Trophoblast cell (in vitro differentiated cells and primary cell): ENCODE measurements at regions not wholly inside any gene's neighbourhood (a gene's known extent, or its start where the extent isn't known, plus 50 kb on each side); places are given as distances from the start of the nearest gene placed in this dataset.

Experiments
- DNase-seq, 2 donors: peaks; one replicate each; pipeline ENCODE4 v3.0.0-alpha.2; 2016
- H2AFZ ChIP-seq: 2 replicates; pipeline ENCODE4 v1.6.1; 2013; ENCODE audit warnings: low read length, moderate library complexity, mild to moderate bottlenecking; ENCODE audit not compliant: insufficient read depth, poor library complexity
- H2AK5ac ChIP-seq: 2 replicates; pipeline ENCODE4 v1.6.1; 2013; ENCODE audit warnings: mild to moderate bottlenecking, low read length
- H2BK120ac ChIP-seq: 2 replicates; pipeline ENCODE4 v1.6.1; 2013; ENCODE audit warnings: low read length, mild to moderate bottlenecking, moderate library complexity; ENCODE audit not compliant: insufficient read depth, poor library complexity
- H2BK12ac ChIP-seq: 2 replicates; pipeline ENCODE4 v1.6.1; 2013; ENCODE audit warnings: mild to moderate bottlenecking, low read length, moderate library complexity
- H2BK5ac ChIP-seq: 2 replicates; pipeline ENCODE4 v1.6.1; 2013; ENCODE audit warnings: low read length, low read depth, moderate library complexity, mild to moderate bottlenecking; ENCODE audit not compliant: poor library complexity
- H3K14ac ChIP-seq: 2 replicates; pipeline ENCODE4 v1.6.1; 2013; ENCODE audit warnings: mild to moderate bottlenecking, low read length
- H3K18ac ChIP-seq: 2 replicates; pipeline ENCODE4 v1.6.1; 2013; ENCODE audit warnings: mild to moderate bottlenecking, low read length
- H3K23ac ChIP-seq: 2 replicates; pipeline ENCODE4 v1.6.1; 2013; ENCODE audit warnings: low read length
- H3K27ac ChIP-seq: 2 replicates; pipeline ENCODE4 v1.5.1; 2013; ENCODE audit warnings: low read depth, mild to moderate bottlenecking, inconsistent platforms, low read length, moderate library complexity
- H3K27me3 ChIP-seq: 2 replicates; pipeline ENCODE4 v1.6.1; 2013; ENCODE audit warnings: inconsistent platforms, mild to moderate bottlenecking, low read length, moderate library complexity; ENCODE audit not compliant: insufficient read depth
- H3K36me3 ChIP-seq, 2 experiments: 1 replicate in 1 of 2; 2 replicates in 1 of 2; pipeline ENCODE4 v1.6.1; 2013; ENCODE audit warnings: low read length in 2 of 2, mild to moderate bottlenecking in 2 of 2, moderate library complexity in 1 of 2; ENCODE audit not compliant: insufficient read depth in 2 of 2, control insufficient read depth in 1 of 2
- H3K4ac ChIP-seq: 2 replicates; pipeline ENCODE4 v1.6.1; 2013; ENCODE audit warnings: low read depth, mild to moderate bottlenecking, low read length, moderate library complexity
- H3K4me1 ChIP-seq, 2 experiments: 1 replicate in 1 of 2; 2 replicates in 1 of 2; pipeline ENCODE4 v1.6.1; 2013; ENCODE audit warnings: low read length in 2 of 2, mild to moderate bottlenecking in 2 of 2, moderate library complexity in 1 of 2; ENCODE audit not compliant: insufficient read depth in 2 of 2, control insufficient read depth in 1 of 2
- H3K4me2 ChIP-seq: 2 replicates; pipeline ENCODE4 v1.6.1; 2013; ENCODE audit warnings: inconsistent platforms, mild to moderate bottlenecking, low read length, moderate library complexity
- H3K4me3 ChIP-seq: 2 replicates; pipeline ENCODE4 v1.5.1; 2013; ENCODE audit warnings: mild to moderate bottlenecking, low read depth, low read length, inconsistent platforms
- H3K79me1 ChIP-seq: one replicate; pipeline ENCODE4 v1.6.1; 2013; ENCODE audit warnings: low read length
- H3K79me2 ChIP-seq: 2 replicates; pipeline ENCODE4 v1.6.1; 2013; ENCODE audit warnings: low read length, mild to moderate bottlenecking; ENCODE audit not compliant: control insufficient read depth, insufficient read depth, poor library complexity
- H3K9ac ChIP-seq: 2 replicates; pipeline ENCODE4 v1.6.1; 2013; ENCODE audit warnings: mild to moderate bottlenecking, low read length
- H3K9me3 ChIP-seq: 2 replicates; pipeline ENCODE4 v1.6.1; 2013; ENCODE audit warnings: low read depth, mild to moderate bottlenecking, control low read depth, inconsistent platforms, low read length; ENCODE audit not compliant: insufficient read depth
- H4K12ac ChIP-seq: 2 replicates; pipeline ENCODE4 v1.6.1; 2013; ENCODE audit warnings: low read depth, mild to moderate bottlenecking, low read length, moderate library complexity
- H4K8ac ChIP-seq: 2 replicates; pipeline ENCODE4 v1.6.1; 2013; ENCODE audit warnings: low read depth, mild to moderate bottlenecking, low read length, moderate library complexity
- H4K91ac ChIP-seq: one replicate; pipeline ENCODE4 v1.6.1; 2013; ENCODE audit warnings: low read depth, mild to moderate bottlenecking, low read length, moderate library complexity
- WGBS: extraction: QIAGEN DNeasy Blood & Tissue Kit; methylation state at CpG from one replicate; pipeline ENCODE4 v1.1.7; 2013; ENCODE audit warnings: missing lambda C conversion rate; ENCODE audit not compliant: insufficient read length, insufficient coverage; ENCODE audit errors: extremely low coverage; 5-methylcytosine and 5-hydroxymethylcytosine counted together

- WGBS = no CpG with 5 or more reads among the region's 2 CpGs
- no peak overlapping the region for H2BK12ac ChIP-seq
- no peak overlapping the region for H3K4me2 ChIP-seq
These were observed 347.6 kb upstream of the IMPG1 start for GRCh38 chr6:76420094-76420493.

GRCh38 chr6:76418560-76419223 lies 346.2 kb upstream of the IMPG1 start:
- WGBS = no CpG with 5 or more reads among the region's 3 CpGs
- no peak overlapping the region for H4K8ac ChIP-seq

More at GRCh38 chr6:76420094-76420493, 347.6 kb upstream of the IMPG1 start:
- no peak overlapping the region for H2AFZ ChIP-seq
- no peak overlapping the region for H3K4ac ChIP-seq
- no peak overlapping the region for H4K8ac ChIP-seq
- no peak for DNase-seq
- H3K4me3 ChIP-seq = no peak overlapping the region
- no peak overlapping the region for H4K12ac ChIP-seq
- H3K36me3 ChIP-seq = no peaks in the 10 kb centered on the region
- H3K27ac ChIP-seq = no peak overlapping the region
- no peak overlapping the region for H2BK5ac ChIP-seq
- H3K79me2 ChIP-seq = no peaks in the 10 kb centered on the region
- no peak overlapping the region for H3K18ac ChIP-seq
- H4K91ac ChIP-seq = no peak overlapping the region
- no peak overlapping the region for H2BK120ac ChIP-seq
- H3K23ac ChIP-seq = no peak overlapping the region
- H2AK5ac ChIP-seq = no peak overlapping the region
- no peaks in the 10 kb centered on the region for H3K4me1 ChIP-seq
- H3K79me1 ChIP-seq = no peaks in the 10 kb centered on the region
- no peaks in the 10 kb centered on the region for H3K27me3 ChIP-seq
- H3K9me3 ChIP-seq = no peaks in the 10 kb centered on the region
- H3K14ac ChIP-seq = no peak overlapping the region
- no peak overlapping the region for H3K9ac ChIP-seq

GRCh38 chr6:76416821-76417605 lies 344.6 kb upstream of the IMPG1 start:
- Histone ChIP-seq H2AFZ (no peak overlapping the region), H2AK5ac (no peak overlapping the region), H4K12ac (no peak overlapping the region), H3K4ac (no peak overlapping the region), H3K4me1 (no peaks in the 10 kb centered on the region), H2BK5ac (no peak overlapping the region), H3K79me1 (no peaks in the 10 kb centered on the region), H4K91ac (no peak overlapping the region), H3K27ac (no peak overlapping the region), H3K23ac (no peak overlapping the region), H3K9ac (no peak overlapping the region), H2BK12ac (peak overlapping the region; percentile 40), H3K79me2 (no peaks in the 10 kb centered on the region), H3K27me3 (no peaks in the 10 kb centered on the region), H3K18ac (no peak overlapping the region), H3K9me3 (no peaks in the 10 kb centered on the region), H3K14ac (no peak overlapping the region), H3K4me3 (no peak overlapping the region), H3K36me3 (no peaks in the 10 kb centered on the region), H3K4me2 (no peak overlapping the region), H2BK120ac (no peak overlapping the region), H4K8ac (no peak overlapping the region)
- no CpG with 5 or more reads among the region's 5 CpGs for WGBS
- DNase-seq = peak in 1 of 2 donors; percentile 5

More at GRCh38 chr6:76418560-76419223, 346.2 kb upstream of the IMPG1 start:
- Histone ChIP-seq H4K12ac (no peak overlapping the region), H2AFZ (no peak overlapping the region), H3K14ac (no peak overlapping the region), H2BK120ac (no peak overlapping the region), H3K4me2 (no peak overlapping the region), H3K18ac (no peak overlapping the region), H3K27ac (no peak overlapping the region), H3K4me1 (no peaks in the 10 kb centered on the region), H3K4me3 (no peak overlapping the region), H3K79me1 (no peaks in the 10 kb centered on the region), H3K79me2 (no peaks in the 10 kb centered on the region), H2BK12ac (no peak overlapping the region), H3K36me3 (no peaks in the 10 kb centered on the region), H4K91ac (no peak overlapping the region), H3K9ac (no peak overlapping the region), H2AK5ac (no peak overlapping the region), H3K23ac (no peak overlapping the region), H3K27me3 (no peaks in the 10 kb centered on the region), H2BK5ac (no peak overlapping the region), H3K9me3 (no peaks in the 10 kb centered on the region), H3K4ac (no peak overlapping the region)
- no peak for DNase-seq

- Histone ChIP-seq H4K12ac (no peak overlapping the region), H3K4me3 (no peak overlapping the region), H3K4ac (no peak overlapping the region), H2BK12ac (no peak overlapping the region), H3K27ac (no peak overlapping the region), H2AK5ac (no peak overlapping the region), H3K27me3 (no peaks in the 10 kb centered on the region), H3K79me2 (no peaks in the 10 kb centered on the region), H3K36me3 (no peaks in the 10 kb centered on the region), H4K8ac (no peak overlapping the region), H3K9me3 (no peaks in the 10 kb centered on the region), H2AFZ (no peak overlapping the region), H3K9ac (no peak overlapping the region), H3K79me1 (no peaks in the 10 kb centered on the region), H4K91ac (no peak overlapping the region), H3K4me2 (no peak overlapping the region), H2BK5ac (no peak overlapping the region), H3K23ac (no peak overlapping the region), H3K4me1 (no peaks in the 10 kb centered on the region), H3K18ac (no peak overlapping the region), H3K14ac (no peak overlapping the region), H2BK120ac (no peak overlapping the region)
- no peak for DNase-seq
These were observed 330.6 kb upstream of the IMPG1 start for GRCh38 chr6:76403064-76403463.
